PC-9 (cell line): ENCODE measurements at regions not wholly inside any gene's neighbourhood (a gene's known extent, or its start where the extent isn't known, plus 50 kb on each side); places are given as distances from the start of the nearest gene placed in this dataset.

Source experiments
- CTCF ChIP-seq: fragments of 200-600 bp; sonication (generic); conservative IDR thresholded peaks from 2 replicates; pipeline ENCODE4 v1.6.1; 2017; ENCODE audit warnings: mixed run types, antibody characterized with exemption, mild to moderate bottlenecking, moderate library complexity
- EZH2 ChIP-seq: fragments of 200-600 bp; sonication (generic); IDR thresholded peaks from 2 replicates; pipeline ENCODE4 v1.8.0; 2017; ENCODE audit warnings: antibody characterized with exemption, low read depth

- no peak for TF ChIP-seq CTCF
- no peak for TF ChIP-seq EZH2
Measured at GRCh38 chr5:27479859-27480258, 441.5 kb upstream of the CDH9 start.
